Smooth muscle cell (in vitro differentiated cells): ENCODE measurements at regions not wholly inside any gene's neighbourhood (a gene's known extent, or its start where the extent isn't known, plus 50 kb on each side); places are given as distances from the start of the nearest gene placed in this dataset.

Experiments
- DNase-seq: peaks from one replicate; lab custom pipeline; 2025; ENCODE audit not compliant: unreplicated experiment; lab: John Stamatoyannopoulos, UW
- H2AFZ ChIP-seq: fragments of 200-600 bp; sonication (generic); 2 replicates; pipeline ENCODE4 v1.6.0; 2016; ENCODE audit warnings: antibody characterized with exemption, low read depth, mild to moderate bottlenecking
- H3F3A ChIP-seq: fragments of 200-600 bp; sonication (generic); 2 replicates; pipeline ENCODE4 v1.6.0; 2017; ENCODE audit warnings: antibody characterized with exemption, low read depth
- H3K27ac ChIP-seq: fragments of 200-600 bp; sonication (generic); 2 replicates; pipeline ENCODE4 v1.5.1; 2016; ENCODE audit warnings: low read depth, mild to moderate bottlenecking
- H3K27me3 ChIP-seq: fragments of 200-600 bp; sonication (generic); 2 replicates; pipeline ENCODE4 v1.6.1; 2016; ENCODE audit warnings: low read depth, mild to moderate bottlenecking
- H3K36me3 ChIP-seq: fragments of 200-600 bp; sonication (generic); 2 replicates; pipeline ENCODE4 v1.5.1; 2016; ENCODE audit warnings: low read depth
- H3K4me1 ChIP-seq: fragments of 200-600 bp; sonication (generic); 2 replicates; pipeline ENCODE4 v1.5.1; 2016; ENCODE audit warnings: low read depth
- H3K4me2 ChIP-seq: fragments of 200-600 bp; sonication (generic); 2 replicates; pipeline ENCODE4 v1.6.0; 2016; ENCODE audit warnings: mild to moderate bottlenecking
- H3K4me3 ChIP-seq: fragments of 200-600 bp; sonication (generic); 2 replicates; pipeline ENCODE4 v1.5.1; 2016; ENCODE audit warnings: mild to moderate bottlenecking
- H3K79me2 ChIP-seq: fragments of 200-600 bp; sonication (generic); 2 replicates; pipeline ENCODE4 v1.6.0; 2016; ENCODE audit warnings: low read depth, mild to moderate bottlenecking
- H3K9ac ChIP-seq: fragments of 200-600 bp; sonication (generic); 2 replicates; pipeline ENCODE4 v1.6.0; 2016; ENCODE audit warnings: low read depth
- H3K9me3 ChIP-seq: fragments of 200-600 bp; sonication (generic); replicated peaks from 2 replicates; pipeline ENCODE4 v1.5.1; 2016; ENCODE audit warnings: low read depth
- H4K20me1 ChIP-seq: fragments of 200-600 bp; sonication (generic); 2 replicates; pipeline ENCODE4 v1.6.0; 2016; ENCODE audit warnings: low read depth
- WGBS: methylation state at CpG from one replicate; pipeline ENCODE4 v1.1.7; 2016; ENCODE audit warnings: low lambda C conversion rate; 5-methylcytosine and 5-hydroxymethylcytosine counted together
- TF ChIP-seq, protein P1 (sequence below): fragments of 200-600 bp; sonication (generic); IDR thresholded peaks from 2 replicates; pipeline ENCODE4 v1.5.1; 2017; ENCODE audit warnings: borderline replicate concordance, mild to moderate bottlenecking, antibody characterized with exemption; ENCODE audit not compliant: insufficient read depth, poor library complexity, severe bottlenecking

DNA sequence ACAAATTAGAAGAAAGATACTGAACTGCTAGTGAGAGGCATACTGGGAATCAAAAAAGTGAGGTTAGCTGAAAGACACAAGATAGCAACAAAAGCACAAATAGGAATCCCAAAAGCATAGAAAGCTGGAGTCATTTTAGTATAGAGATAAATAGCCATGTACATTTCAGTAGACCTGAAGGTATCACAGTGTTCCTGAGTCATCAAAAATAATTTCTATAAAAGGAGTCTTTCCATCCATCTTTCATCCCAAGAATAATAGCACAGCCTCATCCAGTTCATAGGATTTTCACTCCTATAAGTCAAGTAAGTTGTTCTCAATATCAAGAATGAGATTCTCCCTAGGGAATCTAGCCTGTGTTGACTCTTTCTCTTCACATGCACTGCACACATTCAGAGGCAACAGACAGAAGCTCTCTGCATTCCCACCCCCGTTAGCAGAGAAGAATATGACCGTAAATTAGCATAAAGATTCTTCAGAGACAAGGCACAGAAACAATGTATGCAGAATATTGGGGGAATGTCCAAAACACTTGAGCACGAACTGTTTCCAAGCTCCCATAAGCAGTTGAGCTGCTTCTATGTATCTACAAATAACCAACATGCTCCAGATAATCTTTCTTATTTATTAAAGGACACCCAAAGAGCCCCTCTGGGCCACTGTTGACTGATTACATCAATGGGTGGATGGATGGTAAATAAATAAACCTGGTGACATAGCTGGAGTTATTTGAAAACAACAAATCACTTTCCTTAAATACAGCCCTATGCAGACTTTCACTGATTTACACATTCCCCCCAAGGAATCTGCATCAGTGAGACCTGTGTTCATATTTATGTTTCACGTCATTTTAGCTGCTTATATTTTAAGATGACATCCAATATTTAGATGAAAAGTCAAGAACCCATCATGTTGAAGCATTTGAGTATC lies 174.5 kb upstream of the PKDCC start:
- H3K4me3 ChIP-seq: no peak overlapping the region
- 21% methylated on average over 4 of the region's 4 CpGs for WGBS

DNA sequence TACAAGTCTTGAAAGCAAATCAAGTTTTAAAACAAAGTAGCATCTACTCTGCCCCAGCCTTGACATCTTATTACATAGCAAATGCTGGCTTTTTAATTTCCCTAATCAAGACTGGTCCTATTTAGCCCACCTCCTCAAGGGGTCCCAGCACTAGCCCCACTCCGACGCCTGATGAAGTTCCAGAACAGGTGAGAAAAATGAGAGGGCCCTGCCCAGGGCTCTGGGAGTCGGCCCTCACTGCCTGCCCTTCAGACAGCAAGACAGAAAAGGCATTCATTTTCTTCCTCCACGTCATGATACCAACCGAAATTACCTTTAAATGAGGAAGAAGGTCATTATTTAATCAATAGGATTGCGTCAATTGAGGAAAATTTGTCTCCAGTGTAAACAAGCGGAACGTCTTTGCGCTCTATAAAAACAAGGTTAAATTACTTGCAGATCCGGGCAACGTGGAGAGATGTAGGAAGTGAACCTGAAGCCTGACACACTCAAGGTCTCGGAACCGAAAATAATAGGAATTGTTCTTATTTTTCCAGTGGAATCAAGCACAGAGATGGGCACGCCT lies 170.6 kb upstream of the PKDCC start:
- H3K4me1 ChIP-seq: peaks cover 18% of the 10 kb centered on the region
- no peaks in the 10 kb centered on the region for H3K9me3 ChIP-seq
- H3K9ac ChIP-seq: no peak overlapping the region
- no peak overlapping the region for H3K4me3 ChIP-seq
- no peak overlapping the region for H3K4me2 ChIP-seq
- DNase-seq: no peak
- no peaks in the 10 kb centered on the region for H3F3A ChIP-seq
- no peak overlapping the region for H3K27ac ChIP-seq
- no peaks in the 10 kb centered on the region for H3K36me3 ChIP-seq
- no peaks in the 10 kb centered on the region for H3K27me3 ChIP-seq
- H4K20me1 ChIP-seq: no peaks in the 10 kb centered on the region
- WGBS: 96% methylated on average over 14 of the region's 14 CpGs
- H3K79me2 ChIP-seq: no peaks in the 10 kb centered on the region
- H2AFZ ChIP-seq: no peak overlapping the region
- TF ChIP-seq, protein P1, sequence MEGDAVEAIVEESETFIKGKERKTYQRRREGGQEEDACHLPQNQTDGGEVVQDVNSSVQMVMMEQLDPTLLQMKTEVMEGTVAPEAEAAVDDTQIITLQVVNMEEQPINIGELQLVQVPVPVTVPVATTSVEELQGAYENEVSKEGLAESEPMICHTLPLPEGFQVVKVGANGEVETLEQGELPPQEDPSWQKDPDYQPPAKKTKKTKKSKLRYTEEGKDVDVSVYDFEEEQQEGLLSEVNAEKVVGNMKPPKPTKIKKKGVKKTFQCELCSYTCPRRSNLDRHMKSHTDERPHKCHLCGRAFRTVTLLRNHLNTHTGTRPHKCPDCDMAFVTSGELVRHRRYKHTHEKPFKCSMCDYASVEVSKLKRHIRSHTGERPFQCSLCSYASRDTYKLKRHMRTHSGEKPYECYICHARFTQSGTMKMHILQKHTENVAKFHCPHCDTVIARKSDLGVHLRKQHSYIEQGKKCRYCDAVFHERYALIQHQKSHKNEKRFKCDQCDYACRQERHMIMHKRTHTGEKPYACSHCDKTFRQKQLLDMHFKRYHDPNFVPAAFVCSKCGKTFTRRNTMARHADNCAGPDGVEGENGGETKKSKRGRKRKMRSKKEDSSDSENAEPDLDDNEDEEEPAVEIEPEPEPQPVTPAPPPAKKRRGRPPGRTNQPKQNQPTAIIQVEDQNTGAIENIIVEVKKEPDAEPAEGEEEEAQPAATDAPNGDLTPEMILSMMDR: no peak

More for the DNA sequence above, 174.5 kb upstream of the PKDCC start:
- Histone ChIP-seq H3K27ac (no peak overlapping the region), H3K9ac (no peak overlapping the region), H3K9me3 (no peaks in the 10 kb centered on the region), H4K20me1 (no peaks in the 10 kb centered on the region), H3K79me2 (no peaks in the 10 kb centered on the region), H3F3A (peaks cover 6% of the 10 kb centered on the region), H3K27me3 (no peaks in the 10 kb centered on the region), H3K4me1 (no peaks in the 10 kb centered on the region), H2AFZ (no peak overlapping the region), H3K36me3 (no peaks in the 10 kb centered on the region), H3K4me2 (no peak overlapping the region)
- no peak for DNase-seq
- TF ChIP-seq, protein P1: no peak

DNA sequence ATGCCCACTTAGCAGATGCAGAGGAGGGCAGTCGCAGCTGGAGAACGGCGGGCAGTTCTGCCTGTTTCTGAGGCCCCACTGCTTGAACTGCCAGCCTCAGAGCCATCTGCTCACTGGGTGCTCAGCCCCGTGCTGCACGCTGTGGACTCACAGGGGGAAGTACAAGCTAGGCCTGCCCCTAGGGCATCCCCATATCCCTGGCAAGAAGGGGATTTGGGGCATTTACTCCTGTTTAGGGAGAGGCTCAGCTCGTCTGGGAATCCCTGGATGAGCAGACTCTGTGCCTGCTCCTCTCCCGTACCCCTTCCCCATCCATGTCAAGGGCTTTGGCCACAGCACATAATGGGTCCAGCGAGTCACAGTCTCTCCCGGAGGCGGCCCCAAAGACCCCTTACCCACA lies 169.8 kb upstream of the PKDCC start:
- no peaks in the 10 kb centered on the region for H3K9me3 ChIP-seq
- TF ChIP-seq, protein P1: no peak
- H3K4me1 ChIP-seq: peaks cover 18% of the 10 kb centered on the region
- H3F3A ChIP-seq: no peaks in the 10 kb centered on the region
- no peak overlapping the region for H3K4me2 ChIP-seq
- no peak overlapping the region for H3K4me3 ChIP-seq
- H3K79me2 ChIP-seq: no peaks in the 10 kb centered on the region
- DNase-seq: no peak
- no peaks in the 10 kb centered on the region for H3K36me3 ChIP-seq
- WGBS: 92% methylated on average over 10 of the region's 10 CpGs
- H2AFZ ChIP-seq: no peak overlapping the region
- no peak overlapping the region for H3K9ac ChIP-seq
- no peaks in the 10 kb centered on the region for H4K20me1 ChIP-seq
- H3K27ac ChIP-seq: no peak overlapping the region
- H3K27me3 ChIP-seq: no peaks in the 10 kb centered on the region
